ENCODE measurements at regions not wholly inside any gene's neighbourhood (a gene's known extent, or its start where the extent isn't known, plus 50 kb on each side); places are given as distances from the start of the nearest gene placed in this dataset.

DNA sequence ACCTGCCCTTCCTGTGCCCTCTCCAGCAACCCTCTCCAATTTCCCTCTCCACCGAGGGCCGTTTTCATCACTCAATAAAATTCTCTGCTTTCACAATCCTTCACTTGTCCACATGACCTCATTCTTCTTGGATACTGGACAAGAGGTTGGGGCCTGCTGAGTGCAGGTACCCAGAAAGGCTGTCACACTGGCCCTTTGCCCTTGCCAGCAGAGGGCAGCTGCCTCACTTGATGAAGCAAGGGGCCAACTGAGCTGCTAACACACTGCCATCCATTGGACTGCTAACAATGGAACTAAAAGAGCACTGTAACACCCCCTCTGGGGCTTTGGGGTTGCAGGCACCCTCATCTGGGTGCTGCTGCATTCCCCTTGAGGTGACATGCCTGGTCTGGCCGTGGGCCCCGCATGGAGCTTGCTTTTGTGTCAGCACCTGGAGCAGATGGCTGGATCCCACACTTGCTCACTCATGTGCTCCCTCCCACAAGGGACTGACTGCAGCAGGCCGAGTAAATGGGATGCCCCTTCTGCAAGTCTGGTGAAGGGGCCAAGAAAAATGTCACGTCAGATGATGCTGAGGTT is 308.1 kb upstream of the ADCY2 start:
- Histone ChIP-seq H3K27me3 (no peaks in the 10 kb centered on the region), H3K36me3 (no peaks in the 10 kb centered on the region), H3K4me3 (no peak overlapping the region), H3K4me1 (no peaks in the 10 kb centered on the region), H3K27ac (no peak overlapping the region), H3K9me3 (no peaks in the 10 kb centered on the region)
- in situ Hi-C loops (cut with MboI; ENCODE audit: low sequenced_read_pairs in 4 of 4), result no loop called here
- TF ChIP-seq, protein P1, sequence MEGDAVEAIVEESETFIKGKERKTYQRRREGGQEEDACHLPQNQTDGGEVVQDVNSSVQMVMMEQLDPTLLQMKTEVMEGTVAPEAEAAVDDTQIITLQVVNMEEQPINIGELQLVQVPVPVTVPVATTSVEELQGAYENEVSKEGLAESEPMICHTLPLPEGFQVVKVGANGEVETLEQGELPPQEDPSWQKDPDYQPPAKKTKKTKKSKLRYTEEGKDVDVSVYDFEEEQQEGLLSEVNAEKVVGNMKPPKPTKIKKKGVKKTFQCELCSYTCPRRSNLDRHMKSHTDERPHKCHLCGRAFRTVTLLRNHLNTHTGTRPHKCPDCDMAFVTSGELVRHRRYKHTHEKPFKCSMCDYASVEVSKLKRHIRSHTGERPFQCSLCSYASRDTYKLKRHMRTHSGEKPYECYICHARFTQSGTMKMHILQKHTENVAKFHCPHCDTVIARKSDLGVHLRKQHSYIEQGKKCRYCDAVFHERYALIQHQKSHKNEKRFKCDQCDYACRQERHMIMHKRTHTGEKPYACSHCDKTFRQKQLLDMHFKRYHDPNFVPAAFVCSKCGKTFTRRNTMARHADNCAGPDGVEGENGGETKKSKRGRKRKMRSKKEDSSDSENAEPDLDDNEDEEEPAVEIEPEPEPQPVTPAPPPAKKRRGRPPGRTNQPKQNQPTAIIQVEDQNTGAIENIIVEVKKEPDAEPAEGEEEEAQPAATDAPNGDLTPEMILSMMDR (IDR thresholded peaks at IDR 0.05 in 4 of 5, conservative IDR thresholded peaks at IDR 0.05 in 1 of 5), result no peak
- no peak for TF ChIP-seq POLR2A (IDR thresholded peaks at IDR 0.05)
- ATAC-seq (no peak), DNase-seq (no peak)
- intact Hi-C loops (cut with DNase I; ENCODE audit: low total_unique reads), result no loop called here

DNA sequence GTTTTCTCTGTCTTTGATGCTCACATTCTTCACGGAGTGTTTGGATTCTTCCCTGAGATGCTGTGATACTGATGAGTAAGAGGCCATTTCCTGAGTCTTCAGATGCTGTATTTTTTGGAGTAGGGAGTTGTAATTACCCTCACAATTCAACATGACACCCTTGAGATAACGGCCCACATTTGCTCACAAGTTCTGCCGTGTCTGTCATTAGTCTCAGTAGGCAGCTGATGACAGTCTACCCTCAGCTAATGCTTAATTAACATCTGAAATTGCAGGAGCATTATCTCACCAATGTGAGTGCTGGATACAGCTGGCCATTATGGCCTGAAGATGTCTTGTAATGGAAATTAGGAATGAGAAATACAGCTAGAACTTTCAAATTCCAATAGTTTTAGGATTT is 307.1 kb upstream of the ADCY2 start:
- DNase-seq (no peak), ATAC-seq (no peak)
- Histone ChIP-seq H3K9me3 (no peaks in the 10 kb centered on the region), H3K27me3 (no peaks in the 10 kb centered on the region), H3K27ac (no peak overlapping the region), H3K36me3 (no peaks in the 10 kb centered on the region), H3K4me1 (no peaks in the 10 kb centered on the region), H3K4me3 (no peak overlapping the region)
- TF ChIP-seq POLR2A (IDR thresholded peaks at IDR 0.05), result no peak
- TF ChIP-seq, protein P1 (IDR thresholded peaks at IDR 0.05 in 4 of 5, conservative IDR thresholded peaks at IDR 0.05 in 1 of 5), result no peak
- intact Hi-C loops (cut with DNase I; ENCODE audit: low total_unique reads), result no loop called here
- in situ Hi-C loops (cut with MboI; ENCODE audit: low sequenced_read_pairs in 4 of 4), result no loop called here

DNA sequence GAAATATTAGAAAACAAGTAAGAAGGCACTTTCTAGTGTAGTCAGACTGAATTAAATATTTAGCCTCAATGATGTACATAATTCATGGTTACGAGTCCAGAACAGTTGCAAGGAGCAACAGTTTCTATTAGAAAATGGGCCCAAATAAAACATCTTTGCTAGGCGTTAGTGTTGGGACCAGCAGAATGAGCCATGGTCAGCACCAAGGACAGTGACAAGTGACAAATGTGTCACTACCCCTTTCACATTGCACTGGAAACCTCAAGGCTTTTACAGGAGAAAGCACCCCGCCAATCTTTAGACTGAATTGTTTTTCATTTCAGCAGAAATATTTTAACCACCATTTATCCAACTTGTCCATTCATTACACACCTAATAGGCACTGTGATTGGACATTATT is 301.3 kb upstream of the ADCY2 start:
- in situ Hi-C loops (cut with MboI; ENCODE audit: low sequenced_read_pairs in 4 of 4), result no loop called here

DNA sequence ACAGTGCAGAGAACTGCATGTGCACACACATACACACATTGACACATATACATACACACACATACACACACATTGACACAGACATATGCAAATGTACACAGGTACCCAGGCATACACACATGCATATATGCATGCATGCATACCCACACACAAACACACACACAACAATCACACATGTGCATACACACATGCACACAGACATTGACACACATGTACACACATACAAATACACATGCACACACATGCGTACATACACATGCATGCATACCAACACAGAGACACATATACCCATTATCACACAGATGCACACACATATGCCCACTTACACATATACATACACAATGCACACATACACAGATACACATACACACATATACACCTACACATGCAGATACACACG is 299.6 kb upstream of the ADCY2 start:
- intact Hi-C loops (cut with DNase I; ENCODE audit: low total_unique reads), result no loop called here

More for the DNA sequence above, 301.3 kb upstream of the ADCY2 start:
- Histone ChIP-seq H3K36me3 (no peaks in the 10 kb centered on the region), H3K4me3 (no peak overlapping the region), H3K27ac (no peak overlapping the region), H3K4me1 (no peaks in the 10 kb centered on the region), H3K27me3 (no peaks in the 10 kb centered on the region), H3K9me3 (no peaks in the 10 kb centered on the region)
- DNase-seq (no peak), ATAC-seq (no peak)
- TF ChIP-seq, protein P1 (IDR thresholded peaks at IDR 0.05 in 4 of 5, conservative IDR thresholded peaks at IDR 0.05 in 1 of 5), result no peak
- TF ChIP-seq POLR2A (IDR thresholded peaks at IDR 0.05), result no peak
- intact Hi-C loops (cut with DNase I; ENCODE audit: low total_unique reads), result no loop called here

More for the DNA sequence above, 299.6 kb upstream of the ADCY2 start:
- no peaks in the 10 kb centered on the region for H3K9me3 ChIP-seq
- H3K27me3 ChIP-seq, result no peaks in the 10 kb centered on the region
- no peaks in the 10 kb centered on the region for H3K36me3 ChIP-seq
- in situ Hi-C loops (cut with MboI; ENCODE audit: low sequenced_read_pairs in 4 of 4), result no loop called here
- no peak overlapping the region for H3K4me3 ChIP-seq
- DNase-seq (no peak), ATAC-seq (no peak)
- H3K4me1 ChIP-seq, result no peaks in the 10 kb centered on the region
- no peak overlapping the region for H3K27ac ChIP-seq
- TF ChIP-seq, protein P1 (IDR thresholded peaks at IDR 0.05 in 4 of 5, conservative IDR thresholded peaks at IDR 0.05 in 1 of 5), result no peak
- TF ChIP-seq POLR2A (IDR thresholded peaks at IDR 0.05), result no peak

Measured in gastrocnemius medialis (tissue), 4 donors.